Kidney (tissue), 13 donors: ENCODE measurements at regions not wholly inside any gene's neighbourhood (a gene's known extent, or its start where the extent isn't known, plus 50 kb on each side); places are given as distances from the start of the nearest gene placed in this dataset.

ENCODE experiments used
- DNase-seq, 5 donors: peaks; one replicate each; pipeline ENCODE4 v3.0.0-alpha.2; 2013 to 2020
- FAIRE-seq: peaks from 2 replicates; lab custom pipeline; 2012; peaks lifted over from hg19 to GRCh38; lab: Jason Lieb, UNC
- H3K27ac ChIP-seq, 2 donors: one replicate each; pipeline ENCODE4 v1.7.0; 2013; ENCODE audit warnings: low read depth in 2 of 2, low read length in 2 of 2, inconsistent platforms in 1 of 2
- H3K27me3 ChIP-seq: one replicate; pipeline ENCODE4 v1.7.1; 2013; ENCODE audit warnings: low read length, inconsistent platforms; ENCODE audit not compliant: control insufficient read depth, insufficient read depth
- H3K36me3 ChIP-seq, 3 donors: one replicate each; pipeline versions ENCODE4 v1.7.0 to v1.7.1; 2013; ENCODE audit warnings: low read length in 3 of 3, control low read depth in 1 of 3, inconsistent platforms in 1 of 3; ENCODE audit not compliant: insufficient read depth in 3 of 3, control insufficient read depth in 2 of 3
- H3K4me1 ChIP-seq, 3 donors: one replicate each; pipeline versions ENCODE4 v1.7.0 to v1.7.1; 2013; ENCODE audit warnings: low read length in 3 of 3, inconsistent platforms in 1 of 3, low read depth in 1 of 3; ENCODE audit not compliant: control insufficient read depth in 2 of 3, insufficient read depth in 2 of 3
- H3K4me3 ChIP-seq, 3 donors: one replicate each; pipeline versions ENCODE4 v1.7.0 to v1.8.1; 2013; ENCODE audit warnings: low read length in 3 of 3, control low read depth in 1 of 3, inconsistent platforms in 1 of 3
- H3K9ac ChIP-seq, 3 donors: one replicate each; pipeline versions ENCODE4 v1.7.0 to v1.7.1; 2013; ENCODE audit warnings: low read length in 3 of 3, control low read depth in 1 of 3, inconsistent platforms in 1 of 3
- H3K9me3 ChIP-seq, 3 donors: one replicate each; pipeline versions ENCODE4 v1.7.0 to v1.7.1; 2013; ENCODE audit warnings: low read length in 3 of 3, control low read depth in 1 of 3, inconsistent platforms in 1 of 3; ENCODE audit not compliant: control insufficient read depth in 2 of 3, insufficient read depth in 1 of 3
- CTCF ChIP-seq: IDR thresholded peaks from 3 replicates; pipeline ENCODE4 v1.5.1; 2012; ENCODE audit warnings: mild to moderate bottlenecking, moderate library complexity, borderline replicate concordance; ENCODE audit not compliant: insufficient read depth; ENCODE audit errors: extremely low read depth
- intact Hi-C: fragments of 100-400 bp; cut with DNase I; formaldehyde crosslinking; loops from one replicate; pipeline ENCODE4 v1.11.1; 2022
- donor health status: control.
- donor health status: control.
- donor health status: control.
- donor health status: control.
- donor health status: control.
- donor health status: DM: yes; HTN: yes; CAD: no.
- donor health status: Normal renal cell carcinoma (clear cell type).

DNA sequence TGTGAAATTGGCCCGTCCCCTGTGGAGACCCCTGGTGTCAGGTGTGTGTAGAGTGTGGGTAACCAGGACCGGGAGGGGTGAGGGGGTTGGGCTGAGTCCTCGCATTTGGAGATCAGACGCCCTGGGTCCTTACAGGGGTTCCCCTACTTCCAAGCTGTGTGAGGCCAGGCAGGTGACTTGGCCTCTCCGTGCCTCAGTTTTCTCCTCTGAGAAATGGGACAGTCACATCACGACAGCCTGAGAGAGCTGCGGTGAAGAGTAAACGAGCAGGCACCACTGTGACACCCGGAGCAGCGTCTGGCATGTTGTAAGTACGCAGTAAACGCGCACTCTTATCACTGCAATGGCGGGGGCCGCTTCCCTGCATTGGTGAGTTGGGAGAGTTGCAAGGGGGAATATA lies 152.5 kb upstream of the CIBAR2 start:
- Histone ChIP-seq H3K4me3 (no peak overlapping the region), H3K9me3 (no peaks in the 10 kb centered on the region), H3K36me3 (no peaks in the 10 kb centered on the region), H3K27ac (no peak overlapping the region), H3K27me3 (no peaks in the 10 kb centered on the region), H3K4me1 (no peaks in the 10 kb centered on the region), H3K9ac (no peak overlapping the region)
- no peak for TF ChIP-seq CTCF
- DNase-seq, result no peak
- intact Hi-C loops, result no loop called here
- FAIRE-seq, result no peak

DNA sequence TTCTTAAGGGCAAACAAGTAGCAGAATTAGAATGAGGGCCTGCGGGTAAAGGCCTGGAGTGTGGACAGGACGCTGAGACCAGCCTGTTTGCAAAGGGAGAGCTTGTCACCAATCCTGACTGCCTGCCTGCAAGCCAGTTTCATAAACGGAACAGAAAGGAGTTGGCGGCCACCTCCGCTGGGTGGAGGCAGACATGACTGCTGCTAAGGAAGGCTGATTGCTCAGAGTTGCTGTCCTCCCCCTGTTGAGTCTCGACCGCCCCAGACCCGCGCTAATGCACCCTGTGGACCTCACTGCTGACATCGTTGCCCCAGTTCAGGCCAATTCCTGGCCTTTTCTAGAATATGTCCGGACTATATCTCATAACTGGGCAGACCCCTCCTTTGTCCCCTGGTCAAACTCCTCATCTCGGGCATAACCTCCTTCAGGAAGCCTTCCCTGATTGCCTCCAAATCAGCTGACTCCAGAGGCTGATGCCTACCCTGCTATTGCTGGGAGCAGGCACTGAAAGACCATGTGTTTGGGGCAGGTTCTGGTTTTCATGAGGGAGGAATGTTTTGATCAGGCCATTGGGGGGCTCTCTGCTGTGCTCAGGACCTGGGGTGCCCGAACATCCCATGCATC lies 153.0 kb upstream of the CIBAR2 start:
- Histone ChIP-seq H3K4me1 (no peaks in the 10 kb centered on the region), H3K4me3 (no peak overlapping the region), H3K27me3 (no peaks in the 10 kb centered on the region), H3K36me3 (no peaks in the 10 kb centered on the region), H3K27ac (no peak overlapping the region), H3K9ac (no peak overlapping the region), H3K9me3 (no peaks in the 10 kb centered on the region)
- intact Hi-C loops, result no loop called here
- FAIRE-seq (no peak), DNase-seq (no peak)
- TF ChIP-seq CTCF, result no peak

- no peak for TF ChIP-seq CTCF
- Histone ChIP-seq H3K9ac (no peak overlapping the region), H3K4me1 (no peaks in the 10 kb centered on the region), H3K4me3 (no peak overlapping the region), H3K27me3 (no peaks in the 10 kb centered on the region), H3K9me3 (no peaks in the 10 kb centered on the region), H3K36me3 (no peaks in the 10 kb centered on the region), H3K27ac (no peak overlapping the region)
- intact Hi-C loops, result no loop called here
- DNase-seq (no peak), FAIRE-seq (no peak)
These were observed 153.5 kb upstream of the CIBAR2 start for GRCh38 chr16:85265810-85266209.

- DNase-seq, result no peak
- Histone ChIP-seq H3K4me1 (no peaks in the 10 kb centered on the region), H3K9me3 (no peaks in the 10 kb centered on the region), H3K4me3 (no peak overlapping the region), H3K9ac (no peak overlapping the region), H3K27me3 (no peaks in the 10 kb centered on the region), H3K27ac (no peak overlapping the region), H3K36me3 (no peaks in the 10 kb centered on the region)
- no peak for TF ChIP-seq CTCF
- FAIRE-seq, result no peak
- intact Hi-C loops, result no loop called here
These were observed 154.6 kb upstream of the CIBAR2 start for GRCh38 chr16:85266857-85267256.
